Prostate gland (tissue), 2 donors: ENCODE measurements at regions not wholly inside any gene's neighbourhood (a gene's known extent, or its start where the extent isn't known, plus 50 kb on each side); places are given as distances from the start of the nearest gene placed in this dataset.

Experiments used
- POLR2AphosphoS5 ChIP-seq: sonication (generic); formaldehyde crosslinking; IDR thresholded peaks from one replicate; pipeline ENCODE4 v1.6.1; 2017; ENCODE audit warnings: antibody characterized with exemption
- TF ChIP-seq, protein P1 (sequence below), 4 experiments: fragments of 200-600 bp in 2 of 4; fragments of 450-650 bp in 2 of 4; sonication (generic) in 2 of 4; IDR thresholded peaks; 1 replicate in 3 of 4; 2 replicates in 1 of 4; pipeline ENCODE4 v1.5.1; 2016 to 2019; ENCODE audit warnings: antibody characterized with exemption in 4 of 4, mild to moderate bottlenecking in 2 of 4, moderate library complexity in 2 of 4

DNA sequence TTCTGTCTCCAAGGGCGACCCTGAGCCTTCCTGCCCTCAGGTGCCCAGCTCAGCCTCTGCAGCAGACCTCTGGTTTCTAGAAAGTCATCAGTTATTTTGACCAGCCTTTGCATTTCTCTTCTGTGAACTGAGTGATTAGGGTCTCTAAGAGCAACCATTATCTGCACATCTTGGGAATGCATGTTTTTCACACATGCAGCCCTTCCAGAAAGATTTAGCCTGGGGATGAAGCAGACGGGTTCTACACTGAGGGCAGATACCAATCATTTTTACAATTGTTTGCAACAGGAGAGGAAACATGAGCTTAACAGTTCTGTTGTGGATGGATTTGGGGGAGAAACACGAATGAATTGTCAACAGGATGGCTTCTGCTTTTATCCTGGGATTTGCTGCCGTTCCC is 90.1 kb upstream of the PITX1 start:
- TF ChIP-seq POLR2AphosphoS5, result no peak
- TF ChIP-seq, protein P1, sequence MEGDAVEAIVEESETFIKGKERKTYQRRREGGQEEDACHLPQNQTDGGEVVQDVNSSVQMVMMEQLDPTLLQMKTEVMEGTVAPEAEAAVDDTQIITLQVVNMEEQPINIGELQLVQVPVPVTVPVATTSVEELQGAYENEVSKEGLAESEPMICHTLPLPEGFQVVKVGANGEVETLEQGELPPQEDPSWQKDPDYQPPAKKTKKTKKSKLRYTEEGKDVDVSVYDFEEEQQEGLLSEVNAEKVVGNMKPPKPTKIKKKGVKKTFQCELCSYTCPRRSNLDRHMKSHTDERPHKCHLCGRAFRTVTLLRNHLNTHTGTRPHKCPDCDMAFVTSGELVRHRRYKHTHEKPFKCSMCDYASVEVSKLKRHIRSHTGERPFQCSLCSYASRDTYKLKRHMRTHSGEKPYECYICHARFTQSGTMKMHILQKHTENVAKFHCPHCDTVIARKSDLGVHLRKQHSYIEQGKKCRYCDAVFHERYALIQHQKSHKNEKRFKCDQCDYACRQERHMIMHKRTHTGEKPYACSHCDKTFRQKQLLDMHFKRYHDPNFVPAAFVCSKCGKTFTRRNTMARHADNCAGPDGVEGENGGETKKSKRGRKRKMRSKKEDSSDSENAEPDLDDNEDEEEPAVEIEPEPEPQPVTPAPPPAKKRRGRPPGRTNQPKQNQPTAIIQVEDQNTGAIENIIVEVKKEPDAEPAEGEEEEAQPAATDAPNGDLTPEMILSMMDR (IDR thresholded peaks at IDR 0.05), result no peak
